GM19467 (cell line): ENCODE measurements at regions not wholly inside any gene's neighbourhood (a gene's known extent, or its start where the extent isn't known, plus 50 kb on each side); places are given as distances from the start of the nearest gene placed in this dataset.

Source experiments
- ATAC-seq: cut with Tn5 transposase; IDR thresholded peaks from one replicate; pipeline ENCODE4 v1.9.1; 2021; ENCODE audit warnings: mild to moderate bottlenecking, moderate library complexity; ENCODE audit not compliant: unreplicated experiment

- ATAC-seq, result no peak
Observed at GRCh38 chr11:37830529-37830928, 1232.5 kb upstream of the RAG2 start.

GRCh38 chr11:37817727-37818270 lies 1219.8 kb upstream of the RAG2 start:
- no peak for ATAC-seq

- ATAC-seq, result no peak
Observed at GRCh38 chr11:37812281-37812880, 1214.3 kb upstream of the RAG2 start.

- ATAC-seq, result no peak
Observed at GRCh38 chr11:37811349-37811748, 1213.3 kb upstream of the RAG2 start.

GRCh38 chr11:37804666-37805065 lies 1206.6 kb upstream of the RAG2 start:
- no peak for ATAC-seq

GRCh38 chr11:37788141-37788877 lies 1190.3 kb upstream of the RAG2 start:
- ATAC-seq, result no peak

- no peak for ATAC-seq
Observed at GRCh38 chr11:37786214-37786755, 1188.2 kb upstream of the RAG2 start.

- no peak for ATAC-seq
Observed at GRCh38 chr11:37774441-37774840, 1176.4 kb upstream of the RAG2 start.

- ATAC-seq, result no peak
Observed at GRCh38 chr11:37770145-37770544, 1172.1 kb upstream of the RAG2 start.

GRCh38 chr11:37762079-37762478 lies 1164.0 kb upstream of the RAG2 start:
- no peak for ATAC-seq

- no peak for ATAC-seq
Observed at GRCh38 chr11:37755521-37755920, 1157.5 kb upstream of the RAG2 start.

GRCh38 chr11:37748641-37749040 lies 1150.6 kb upstream of the RAG2 start:
- no peak for ATAC-seq

- ATAC-seq, result no peak
Observed at GRCh38 chr11:37747121-37747520, 1149.1 kb upstream of the RAG2 start.

GRCh38 chr11:37727371-37727770 lies 1129.3 kb upstream of the RAG2 start:
- ATAC-seq, result no peak

- no peak for ATAC-seq
Observed at GRCh38 chr11:37724315-37724714, 1126.3 kb upstream of the RAG2 start.

GRCh38 chr11:37721485-37721884 lies 1123.4 kb upstream of the RAG2 start:
- no peak for ATAC-seq

- ATAC-seq, result no peak
Observed at GRCh38 chr11:37718431-37718999, 1120.5 kb upstream of the RAG2 start.

- no peak for ATAC-seq
Observed at GRCh38 chr11:37712251-37712650, 1114.2 kb upstream of the RAG2 start.

GRCh38 chr11:37710031-37710430 lies 1112.0 kb upstream of the RAG2 start:
- no peak for ATAC-seq

GRCh38 chr11:37704791-37705190 lies 1106.8 kb upstream of the RAG2 start:
- no peak for ATAC-seq

- no peak for ATAC-seq
Observed at GRCh38 chr11:37699644-37700043, 1101.6 kb upstream of the RAG2 start.

GRCh38 chr11:37695283-37695682 lies 1097.2 kb upstream of the RAG2 start:
- ATAC-seq, result no peak
